Osteoblast (primary cell): ENCODE measurements at regions not wholly inside any gene's neighbourhood (a gene's known extent, or its start where the extent isn't known, plus 50 kb on each side); places are given as distances from the start of the nearest gene placed in this dataset. TPM values are rescaled to one million over a fixed set of nuclear protein-coding genes. Genes with fewer than 3 reads are reported as not detected.

Source experiments
- DNase-seq: peaks from one replicate; pipeline ENCODE4 v3.0.0; 2011; ENCODE audit warnings: low spot score, mixed read lengths; ENCODE audit not compliant: insufficient read length; ENCODE audit errors: missing footprints
- H2AFZ ChIP-seq: 2 replicates; pipeline ENCODE4 v1.6.0; 2011; ENCODE audit warnings: mild to moderate bottlenecking, low read length
- H3K27ac ChIP-seq: 2 replicates; pipeline ENCODE4 v1.5.1; 2011; ENCODE audit warnings: mild to moderate bottlenecking, low read depth, low read length, moderate library complexity
- H3K27me3 ChIP-seq: 2 replicates; pipeline ENCODE4 v1.6.0; 2012; ENCODE audit warnings: mild to moderate bottlenecking, control low read depth, inconsistent platforms, low read length, moderate library complexity; ENCODE audit not compliant: insufficient read depth
- H3K36me3 ChIP-seq: 2 replicates; pipeline ENCODE4 v1.5.1; 2011; ENCODE audit warnings: mild to moderate bottlenecking, low read length, control low read depth, moderate library complexity; ENCODE audit not compliant: insufficient read depth
- H3K4me1 ChIP-seq: 2 replicates; pipeline ENCODE4 v1.5.1; 2011; ENCODE audit warnings: mild to moderate bottlenecking, low read length, control low read depth, moderate library complexity; ENCODE audit not compliant: insufficient read depth
- H3K4me2 ChIP-seq: 2 replicates; pipeline ENCODE4 v1.6.0; 2011; ENCODE audit warnings: mild to moderate bottlenecking, low read length; ENCODE audit not compliant: insufficient read depth
- H3K4me3 ChIP-seq: fragments of 200-600 bp; sonication (generic); 3 replicates; pipeline ENCODE4 v1.5.1; 2012; ENCODE audit warnings: mild to moderate bottlenecking, low read length, inconsistent platforms; ENCODE audit not compliant: insufficient read depth
- H3K79me2 ChIP-seq: 2 replicates; pipeline ENCODE4 v1.6.0; 2012; ENCODE audit warnings: mild to moderate bottlenecking, low read length, control low read depth, inconsistent platforms; ENCODE audit not compliant: insufficient read depth
- H3K9me3 ChIP-seq: 2 replicates; pipeline ENCODE4 v1.5.1; 2011; ENCODE audit warnings: low read depth, low read length, control low read depth
- H4K20me1 ChIP-seq: 2 replicates; pipeline ENCODE4 v1.6.0; 2012; ENCODE audit warnings: mild to moderate bottlenecking, low read length, control low read depth; ENCODE audit not compliant: insufficient read depth
- CTCF ChIP-seq: IDR thresholded peaks from 2 replicates; pipeline ENCODE4 v1.5.1; 2011; ENCODE audit warnings: mild to moderate bottlenecking, low read depth, low read length, moderate library complexity; ENCODE audit errors: extremely low read depth
- small RNA-seq: library from RNA; depleted of rRNA; stranded (forward); fragments of <200 nt; gene quantifications from one replicate; pipeline ENCODE3, GENCODE V24; 2012

GRCh38 chr3:76986876-76987474, 52.9 kb upstream of the ROBO2 start:
- no peak overlapping the region for H3K27ac ChIP-seq
- DNase-seq: no peak
- H3K4me2 ChIP-seq: no peak overlapping the region
- no peaks in the 10 kb centered on the region for H3K79me2 ChIP-seq
- peaks cover 2% of the 10 kb centered on the region for H3K9me3 ChIP-seq
- H2AFZ ChIP-seq: no peak overlapping the region
- no peaks in the 10 kb centered on the region for H3K4me1 ChIP-seq
- H4K20me1 ChIP-seq: no peaks in the 10 kb centered on the region
- no peaks in the 10 kb centered on the region for H3K27me3 ChIP-seq
- TF ChIP-seq CTCF: no peak
- H3K4me3 ChIP-seq: no peak overlapping the region
- H3K36me3 ChIP-seq: no peaks in the 10 kb centered on the region

Small RNAs in the stretch of these regions (small RNA-seq; reads per million reads assigned to genes)
- gene RF00019: not detected
